ENCODE measurements at regions not wholly inside any gene's neighbourhood (a gene's known extent, or its start where the extent isn't known, plus 50 kb on each side); places are given as distances from the start of the nearest gene placed in this dataset.

DNA sequence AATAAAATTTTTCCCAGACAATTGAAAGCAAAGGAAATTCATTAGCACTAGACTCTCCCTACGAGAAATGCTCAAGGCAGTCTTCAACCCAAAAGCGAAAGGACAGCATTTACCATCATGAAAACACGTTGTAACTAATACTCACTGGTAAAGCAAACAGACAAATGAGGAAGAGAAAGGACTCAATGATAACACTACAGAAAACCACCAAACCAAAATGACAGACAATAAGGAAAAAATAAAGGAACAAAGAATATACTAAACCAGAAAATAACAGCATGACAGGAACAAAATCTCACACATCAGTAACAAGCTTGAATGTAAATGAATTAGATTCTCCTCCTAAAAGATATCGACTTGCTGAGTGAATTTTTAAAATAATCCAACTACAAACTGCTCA is 190.7 kb downstream of the NOL4 start:
- no peak for DNase-seq
- H3K27ac ChIP-seq = no peak overlapping the region
- no peaks in the 10 kb centered on the region for H3K36me3 ChIP-seq
- no peaks in the 10 kb centered on the region for H3K4me1 ChIP-seq
- no peaks in the 10 kb centered on the region for H3K27me3 ChIP-seq
- H3K4me3 ChIP-seq = no peak overlapping the region
- no peaks in the 10 kb centered on the region for H3K9me3 ChIP-seq
- TF ChIP-seq, protein P1, sequence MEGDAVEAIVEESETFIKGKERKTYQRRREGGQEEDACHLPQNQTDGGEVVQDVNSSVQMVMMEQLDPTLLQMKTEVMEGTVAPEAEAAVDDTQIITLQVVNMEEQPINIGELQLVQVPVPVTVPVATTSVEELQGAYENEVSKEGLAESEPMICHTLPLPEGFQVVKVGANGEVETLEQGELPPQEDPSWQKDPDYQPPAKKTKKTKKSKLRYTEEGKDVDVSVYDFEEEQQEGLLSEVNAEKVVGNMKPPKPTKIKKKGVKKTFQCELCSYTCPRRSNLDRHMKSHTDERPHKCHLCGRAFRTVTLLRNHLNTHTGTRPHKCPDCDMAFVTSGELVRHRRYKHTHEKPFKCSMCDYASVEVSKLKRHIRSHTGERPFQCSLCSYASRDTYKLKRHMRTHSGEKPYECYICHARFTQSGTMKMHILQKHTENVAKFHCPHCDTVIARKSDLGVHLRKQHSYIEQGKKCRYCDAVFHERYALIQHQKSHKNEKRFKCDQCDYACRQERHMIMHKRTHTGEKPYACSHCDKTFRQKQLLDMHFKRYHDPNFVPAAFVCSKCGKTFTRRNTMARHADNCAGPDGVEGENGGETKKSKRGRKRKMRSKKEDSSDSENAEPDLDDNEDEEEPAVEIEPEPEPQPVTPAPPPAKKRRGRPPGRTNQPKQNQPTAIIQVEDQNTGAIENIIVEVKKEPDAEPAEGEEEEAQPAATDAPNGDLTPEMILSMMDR (IDR thresholded peaks at IDR 0.05) = no peak
- no peak for TF ChIP-seq POLR2A (IDR thresholded peaks at IDR 0.05)

DNA sequence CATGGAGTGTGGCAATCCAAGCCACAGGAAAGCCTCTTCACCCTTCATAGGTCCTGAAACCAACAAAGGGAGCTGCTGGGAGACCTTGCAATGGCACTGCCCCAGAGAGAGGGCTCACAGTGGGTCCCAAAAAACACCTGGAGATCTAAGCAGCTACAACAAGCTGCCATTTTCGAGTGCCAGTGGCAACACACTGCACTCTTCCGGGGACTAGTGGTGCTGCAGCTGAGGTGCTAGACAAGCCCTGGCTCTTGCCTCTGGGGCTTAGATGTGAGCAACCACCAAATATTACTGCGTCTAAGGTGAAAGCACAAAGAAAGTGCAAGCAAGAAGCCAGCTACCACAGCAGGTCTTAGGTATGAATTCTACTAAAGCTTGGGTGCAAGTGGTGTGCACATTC is 192.9 kb downstream of the NOL4 start:
- Histone ChIP-seq H3K27me3 (no peaks in the 10 kb centered on the region), H3K9me3 (no peaks in the 10 kb centered on the region), H3K4me3 (no peak overlapping the region), H3K36me3 (no peaks in the 10 kb centered on the region), H3K4me1 (peaks cover 0 to 6% (median 0%) of the 10 kb centered on the region in 4 donors), H3K27ac (no peak overlapping the region)
- DNase-seq = no peak
- TF ChIP-seq, protein P1 (IDR thresholded peaks at IDR 0.05) = no peak
- no peak for TF ChIP-seq POLR2A (IDR thresholded peaks at IDR 0.05)

DNA sequence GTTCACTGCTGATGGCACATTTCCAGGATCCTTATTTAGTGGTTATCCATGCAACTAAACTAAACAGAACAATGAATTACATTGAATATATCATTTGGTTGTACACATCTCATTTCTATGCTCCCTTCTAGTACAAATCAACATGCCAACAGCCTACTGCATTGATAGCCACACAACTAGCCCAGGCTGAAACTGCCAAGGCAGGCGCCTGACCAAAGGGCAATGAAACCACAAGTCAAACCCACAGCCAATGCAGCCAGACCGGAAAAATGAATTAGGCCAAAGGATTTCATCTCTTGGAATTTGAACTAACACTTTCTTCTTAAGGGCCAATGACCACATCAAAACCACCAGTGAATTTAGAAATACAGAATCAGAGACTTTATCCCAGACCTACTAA is 196.4 kb downstream of the NOL4 start:
- TF ChIP-seq, protein P1 (IDR thresholded peaks at IDR 0.05) = no peak
- TF ChIP-seq POLR2A (IDR thresholded peaks at IDR 0.05) = no peak
- Histone ChIP-seq H3K27me3 (no peaks in the 10 kb centered on the region), H3K4me3 (no peak overlapping the region), H3K27ac (no peak overlapping the region), H3K36me3 (no peaks in the 10 kb centered on the region), H3K9me3 (no peaks in the 10 kb centered on the region), H3K4me1 (peaks cover 0 to 6% (median 0%) of the 10 kb centered on the region in 4 donors)
- peak in 1 of 3 donors; percentile 48 for DNase-seq

DNA sequence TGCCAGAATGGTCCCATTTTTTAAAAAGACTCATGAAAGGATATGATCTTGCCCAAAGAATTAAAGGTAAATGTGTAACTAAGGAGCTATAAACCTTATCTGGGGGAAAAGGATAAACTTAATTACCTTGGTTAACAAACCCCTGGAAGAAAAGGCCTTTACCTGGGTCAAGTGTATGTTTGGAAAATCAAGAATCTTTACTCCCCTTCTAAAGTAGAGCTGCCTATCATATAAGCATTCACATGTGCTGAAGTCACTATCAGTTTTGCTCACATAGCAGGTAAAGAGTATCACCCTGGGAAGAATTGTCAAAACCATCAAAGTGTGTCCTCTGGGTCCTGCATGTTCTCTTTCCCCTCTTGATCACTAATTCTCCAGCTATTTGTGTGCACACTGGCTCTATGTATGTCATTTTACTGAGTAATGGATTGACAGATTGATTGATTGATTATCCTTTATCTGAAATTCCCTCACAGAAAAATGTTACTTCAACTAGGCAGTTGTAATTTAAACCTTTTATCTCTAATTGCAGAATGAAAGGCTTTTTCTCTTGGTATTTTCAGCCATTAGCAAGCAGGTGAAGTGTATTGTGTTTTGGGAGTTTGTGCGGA is 199.4 kb downstream of the NOL4 start:
- Histone ChIP-seq H3K4me1 (peaks cover 0 to 6% (median 0%) of the 10 kb centered on the region in 4 donors), H3K27ac (no peak overlapping the region), H3K9me3 (no peaks in the 10 kb centered on the region), H3K36me3 (no peaks in the 10 kb centered on the region), H3K4me3 (no peak overlapping the region), H3K27me3 (no peaks in the 10 kb centered on the region)
- no peak for TF ChIP-seq POLR2A (IDR thresholded peaks at IDR 0.05)
- TF ChIP-seq, protein P1 (IDR thresholded peaks at IDR 0.05) = no peak
- no peak for DNase-seq

DNA sequence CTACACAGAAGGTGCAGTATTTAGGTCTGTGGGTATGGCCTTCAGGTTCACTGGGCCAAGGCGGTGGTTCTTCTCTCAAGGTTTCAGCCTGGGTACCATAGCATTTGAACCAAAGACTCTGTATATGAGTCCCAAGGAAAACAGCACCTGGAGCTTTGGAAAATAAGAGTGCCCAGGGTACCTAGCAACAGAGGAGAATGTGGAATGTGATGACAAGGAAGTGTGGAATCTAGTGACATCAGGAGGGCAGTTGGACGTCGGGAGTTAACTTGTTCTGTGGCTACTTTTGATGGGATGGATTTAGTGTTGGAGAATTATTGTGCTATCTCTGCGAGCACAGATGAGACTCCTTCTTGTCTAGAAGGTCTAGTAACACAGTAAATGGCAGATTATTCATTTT is 201.2 kb downstream of the NOL4 start:
- no peak for TF ChIP-seq POLR2A (IDR thresholded peaks at IDR 0.05)
- TF ChIP-seq, protein P1 (IDR thresholded peaks at IDR 0.05) = no peak
- no peak overlapping the region for H3K27ac ChIP-seq
- H3K36me3 ChIP-seq = no peaks in the 10 kb centered on the region
- H3K4me3 ChIP-seq = no peak overlapping the region
- DNase-seq = no peak
- H3K27me3 ChIP-seq = no peaks in the 10 kb centered on the region
- H3K9me3 ChIP-seq = no peaks in the 10 kb centered on the region
- peaks cover 0 to 6% (median 0%) of the 10 kb centered on the region in 4 donors for H3K4me1 ChIP-seq

DNA sequence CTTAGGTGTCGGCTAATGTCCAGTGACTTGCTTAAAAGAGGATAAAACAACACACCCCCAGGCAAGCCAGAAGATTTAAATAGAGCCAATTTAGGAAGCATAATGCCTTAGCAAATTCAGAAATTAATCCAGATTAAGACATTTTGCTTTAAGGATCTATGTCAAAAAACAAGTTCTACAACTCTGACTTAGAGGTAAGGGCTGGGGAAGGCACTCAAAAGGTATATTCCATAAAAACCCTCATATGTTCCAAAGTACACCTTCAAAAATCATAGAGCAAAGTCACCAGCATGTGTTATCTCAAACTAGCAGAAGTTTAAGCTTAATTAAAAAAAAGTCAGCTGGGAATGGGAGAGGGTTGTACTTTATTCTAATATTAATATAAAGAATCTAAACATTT is 206.4 kb downstream of the NOL4 start:
- H3K27ac ChIP-seq = no peak overlapping the region
- no peaks in the 10 kb centered on the region for H3K9me3 ChIP-seq
- H3K4me3 ChIP-seq = no peak overlapping the region
- no peaks in the 10 kb centered on the region for H3K27me3 ChIP-seq
- H3K36me3 ChIP-seq = no peaks in the 10 kb centered on the region
- no peak for TF ChIP-seq POLR2A (IDR thresholded peaks at IDR 0.05)
- TF ChIP-seq, protein P1 (IDR thresholded peaks at IDR 0.05) = no peak
- no peak for DNase-seq
- no peaks in the 10 kb centered on the region for H3K4me1 ChIP-seq

Data from Peyer's patch (tissue), 4 donors.